Stimulated activated CD4-positive, alpha-beta T cell treated with anti-CD3 and anti-CD28 coated beads, Interleukin-12 subunit alpha, Interleukin-12 subunit beta, amount 100 ng/mL, for 24 hours (primary cell): ENCODE measurements at regions not wholly inside any gene's neighbourhood (a gene's known extent, or its start where the extent isn't known, plus 50 kb on each side); places are given as distances from the start of the nearest gene placed in this dataset.
A peak's percentile ranks its signal among the peaks of the same experiment; 100 is the strongest.
"Not testable (repeated sequence)": the region's sequence is repeated elsewhere in the genome, so short reads cannot be mapped to it uniquely, and the experiment has no call there.

Experiments
- DNase-seq, 2 experiments: peaks; one replicate each; pipeline ENCODE4 v3.0.0-alpha.2; 2020; ENCODE audit warnings: low read depth in 2 of 2

- no peak for DNase-seq
Measured at GRCh38 chr18:51248685-51249084, 51.2 kb upstream of the MEX3C start.

- no peak for DNase-seq
Measured at GRCh38 chr18:51250006-51250405, 52.5 kb upstream of the MEX3C start.

GRCh38 chr18:51250458-51251024 is 53.1 kb upstream of the MEX3C start:
- DNase-seq = no peak

- DNase-seq = no peak
Measured at GRCh38 chr18:51251625-51252024, 54.1 kb upstream of the MEX3C start.

- no peak for DNase-seq
Measured at GRCh38 chr18:51253476-51253875, 56.0 kb upstream of the MEX3C start.

- no peak for DNase-seq
Measured at GRCh38 chr18:51255693-51256092, 58.2 kb upstream of the MEX3C start.

- DNase-seq = no peak
Measured at GRCh38 chr18:51257150-51257549, 59.7 kb upstream of the MEX3C start.

- DNase-seq = no peak
Measured at GRCh38 chr18:51260118-51260517, 62.6 kb upstream of the MEX3C start.

- DNase-seq = not testable (repeated sequence)
Measured at GRCh38 chr18:51266077-51266476, 68.6 kb upstream of the MEX3C start.

GRCh38 chr18:51266773-51267172 is 69.3 kb upstream of the MEX3C start:
- no peak for DNase-seq

- DNase-seq = no peak
Measured at GRCh38 chr18:51273437-51273836, 76.0 kb upstream of the MEX3C start.

- DNase-seq = no peak
Measured at GRCh38 chr18:51275712-51276476, 78.4 kb upstream of the MEX3C start.

GRCh38 chr18:51278045-51278649 is 80.7 kb upstream of the MEX3C start:
- peak; percentile 10 to 42 for DNase-seq

- no peak for DNase-seq
Measured at GRCh38 chr18:51279367-51279984, 82.0 kb upstream of the MEX3C start.

- no peak for DNase-seq
Measured at GRCh38 chr18:51287818-51288508, 90.5 kb upstream of the MEX3C start.

- DNase-seq = no peak
Measured at GRCh38 chr18:51288582-51288981, 91.1 kb upstream of the MEX3C start.

GRCh38 chr18:51290860-51291259 is 93.4 kb upstream of the MEX3C start:
- no peak for DNase-seq

GRCh38 chr18:51300912-51301311 is 103.4 kb upstream of the MEX3C start:
- no peak for DNase-seq

- no peak for DNase-seq
Measured at GRCh38 chr18:51301376-51301775, 103.9 kb upstream of the MEX3C start.

- no peak for DNase-seq
Measured at GRCh38 chr18:51316677-51317076, 119.2 kb upstream of the MEX3C start.

- DNase-seq = no peak
Measured at GRCh38 chr18:51321696-51322095, 124.2 kb upstream of the MEX3C start.

GRCh38 chr18:51323961-51324360 is 126.5 kb upstream of the MEX3C start:
- no peak for DNase-seq
